CD4-positive, alpha-beta T cell treated with Interleukin-21 for 1 hour (primary cell): ENCODE measurements at regions not wholly inside any gene's neighbourhood (a gene's known extent, or its start where the extent isn't known, plus 50 kb on each side); places are given as distances from the start of the nearest gene placed in this dataset.
"Not testable (repeated sequence)": the region's sequence is repeated elsewhere in the genome, so short reads cannot be mapped to it uniquely, and the experiment has no call there.

Experiments used
- DNase-seq: peaks from one replicate; pipeline ENCODE4 v3.0.0-alpha.2; 2020

DNA sequence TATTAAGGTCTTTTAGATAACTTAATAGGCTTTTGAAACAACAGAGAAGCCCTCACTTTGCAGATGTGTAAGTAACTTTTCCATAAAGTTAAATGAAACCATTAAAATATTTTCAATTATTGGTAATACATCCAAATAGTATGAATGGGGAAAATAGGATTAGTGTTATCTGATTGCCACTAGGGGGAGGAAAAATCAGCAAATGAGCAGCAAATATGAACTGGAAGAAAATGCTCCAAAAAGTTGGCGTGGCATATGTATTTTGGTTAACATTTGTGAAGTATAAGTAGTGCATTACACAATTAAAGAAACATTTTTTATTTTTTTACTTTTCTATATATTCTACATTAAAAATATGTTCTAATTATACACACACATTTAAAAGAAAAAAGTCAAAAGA, 259.8 kb upstream of the ANO5 start:
- no peak for DNase-seq

DNA sequence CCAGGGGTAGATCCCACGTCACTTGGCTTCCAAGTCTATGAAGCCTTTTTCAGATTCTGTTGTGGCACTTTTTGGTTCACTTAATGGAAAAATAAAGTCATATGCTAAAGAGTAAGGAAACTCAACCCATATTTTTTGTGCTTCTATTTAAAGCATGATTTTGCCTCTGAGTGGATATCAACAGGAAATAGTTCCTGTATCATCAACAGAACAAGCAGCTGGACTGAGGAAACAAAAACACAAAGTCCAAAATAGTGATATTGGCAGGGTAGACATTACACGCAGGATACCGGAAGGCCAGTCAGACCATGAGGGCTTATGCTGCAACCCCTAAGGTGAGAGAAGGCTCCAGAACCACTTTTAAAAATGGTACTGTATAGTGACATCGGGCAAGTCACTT, 248.3 kb upstream of the ANO5 start:
- DNase-seq: no peak

DNA sequence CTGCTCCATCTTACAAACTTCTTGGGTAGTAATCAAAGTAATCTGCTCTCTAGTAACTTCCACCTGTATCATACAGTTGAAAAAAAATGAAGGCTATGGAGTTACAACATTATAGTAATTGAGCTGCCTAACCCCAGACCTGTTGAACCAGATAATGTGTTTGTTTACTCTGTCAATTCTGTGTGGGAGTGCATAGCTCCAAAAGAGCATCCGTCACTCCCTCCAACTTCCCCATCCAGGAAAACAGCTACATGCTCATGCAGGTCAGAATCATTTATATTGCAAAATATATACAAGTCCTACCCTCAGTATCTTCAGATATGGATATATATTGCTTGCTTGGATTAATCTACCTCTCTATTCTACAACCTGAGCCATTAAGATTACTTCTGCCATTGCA, 244.0 kb upstream of the ANO5 start:
- no peak for DNase-seq

DNA sequence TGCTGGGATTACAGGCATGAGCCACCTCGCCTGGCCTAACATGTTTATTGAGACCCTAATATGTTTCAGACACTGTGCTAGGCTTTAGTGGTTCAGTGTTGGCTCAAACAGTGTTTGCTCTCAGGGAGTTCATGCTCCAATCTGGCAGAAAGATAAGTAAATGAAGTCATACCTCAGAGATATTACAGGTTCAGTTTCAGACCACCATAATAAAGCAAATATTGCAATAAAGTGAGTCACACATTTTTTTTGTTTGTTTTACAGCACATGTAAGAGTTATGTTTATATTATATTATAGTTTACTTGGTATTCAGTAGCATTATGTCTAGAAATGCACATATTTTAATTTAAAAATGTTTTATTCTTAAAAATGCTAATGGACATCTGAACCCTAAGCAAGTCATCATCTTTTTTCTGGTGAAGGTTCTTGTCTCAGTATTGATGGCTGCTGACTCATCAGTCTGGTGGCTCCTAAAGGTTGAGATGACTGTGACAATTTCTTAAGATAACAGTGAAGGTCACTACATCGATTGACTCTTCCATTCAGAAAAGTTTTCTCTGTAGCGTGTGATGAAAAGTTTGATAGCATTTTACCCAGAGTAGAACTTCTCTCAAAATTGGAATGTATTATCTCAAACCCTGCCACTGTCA, 243.0 kb upstream of the ANO5 start:
- no peak for DNase-seq

DNA sequence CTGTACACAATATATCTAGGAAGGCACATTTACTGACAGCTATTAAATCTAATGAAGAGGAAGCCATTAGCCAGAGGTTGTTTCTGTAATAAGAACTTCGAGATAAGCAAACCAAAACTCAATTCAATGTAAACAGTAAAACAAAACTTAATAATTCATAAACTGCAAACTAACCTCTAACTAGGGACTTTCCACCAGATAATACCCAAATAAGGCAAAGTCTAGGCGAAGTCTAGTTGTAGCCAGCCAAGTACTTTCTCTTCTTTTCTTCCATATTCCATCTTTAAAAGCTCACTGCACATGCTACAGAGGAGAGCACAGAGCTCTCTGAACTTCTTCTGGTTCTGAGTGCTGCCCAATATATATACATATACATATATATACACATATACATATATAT, 229.9 kb upstream of the ANO5 start:
- DNase-seq: no peak

DNA sequence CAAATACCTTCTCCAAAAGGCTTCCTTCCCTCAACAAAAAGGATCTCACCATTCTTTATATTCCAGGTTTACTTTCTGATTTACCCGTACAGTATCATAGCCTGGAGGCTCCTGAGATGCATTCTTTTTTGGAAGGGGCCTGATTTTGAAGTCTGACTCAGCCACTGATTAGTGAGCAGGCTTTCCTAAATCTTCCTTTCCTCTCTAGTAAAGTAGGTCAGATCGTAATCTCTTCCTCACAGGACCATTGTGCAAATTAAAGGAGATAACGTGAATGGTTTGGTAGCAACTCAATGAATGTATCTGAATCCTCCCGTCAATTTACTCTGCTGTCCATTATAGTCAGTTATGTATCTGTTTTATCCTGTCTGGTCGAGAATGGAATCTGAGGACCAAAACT, 227.7 kb upstream of the ANO5 start:
- no peak for DNase-seq

DNA sequence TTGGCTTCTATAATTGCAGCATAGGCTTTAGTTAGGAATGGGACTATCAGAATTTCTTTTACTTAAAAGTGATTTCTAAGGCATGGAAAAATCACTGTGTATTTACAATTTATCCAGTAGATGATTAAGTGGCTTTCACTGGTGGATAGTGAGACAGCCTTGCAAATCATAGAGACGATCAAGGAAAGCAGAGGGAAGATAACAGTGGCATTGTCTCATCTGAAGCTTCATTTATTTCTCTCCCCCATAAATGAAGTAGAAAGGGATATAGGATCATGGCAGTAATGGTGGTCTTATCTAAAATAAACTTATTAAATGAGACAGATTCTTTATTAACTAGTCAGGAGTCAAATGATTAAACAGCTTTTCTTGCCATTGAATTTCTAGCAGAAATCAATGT, 224.2 kb upstream of the ANO5 start:
- no peak for DNase-seq

DNA sequence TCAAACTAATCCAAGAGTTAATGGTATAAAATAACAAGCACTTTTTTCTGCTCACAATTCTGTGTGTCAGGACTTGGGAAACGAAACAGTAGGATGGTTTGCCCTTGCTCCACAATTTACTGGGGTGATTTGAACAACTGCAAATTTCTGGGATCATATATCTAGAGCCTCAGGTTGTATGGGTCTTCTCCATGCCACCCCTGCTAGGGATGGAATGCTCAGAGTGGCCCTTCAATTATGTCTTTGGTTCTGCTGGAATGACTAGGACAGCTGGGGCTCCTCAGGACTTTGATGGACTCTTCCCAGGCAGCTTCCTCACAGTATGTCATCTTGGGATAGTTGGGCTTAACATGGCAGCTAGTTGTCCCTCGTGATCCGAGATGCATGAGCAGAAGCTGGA, 223.0 kb upstream of the ANO5 start:
- no peak for DNase-seq

DNA sequence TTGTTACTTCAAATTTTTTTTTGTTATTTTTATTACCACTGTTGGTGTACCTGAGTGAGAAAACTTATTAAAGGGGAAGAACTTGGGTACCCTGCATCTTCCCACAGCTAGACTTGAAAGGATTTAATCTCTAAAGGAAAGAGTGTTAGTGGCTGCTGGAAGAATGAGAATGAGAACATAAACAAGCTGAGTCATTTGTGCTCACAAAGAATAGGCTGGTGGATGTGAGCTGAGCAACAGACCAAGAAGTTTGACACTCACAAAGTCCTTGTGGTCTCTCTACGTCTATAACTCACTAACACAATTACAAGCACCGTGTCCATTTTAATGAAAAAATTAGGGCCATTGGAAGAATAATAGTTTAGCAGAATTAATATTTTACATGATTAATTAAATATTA, 217.6 kb upstream of the ANO5 start:
- DNase-seq: no peak

DNA sequence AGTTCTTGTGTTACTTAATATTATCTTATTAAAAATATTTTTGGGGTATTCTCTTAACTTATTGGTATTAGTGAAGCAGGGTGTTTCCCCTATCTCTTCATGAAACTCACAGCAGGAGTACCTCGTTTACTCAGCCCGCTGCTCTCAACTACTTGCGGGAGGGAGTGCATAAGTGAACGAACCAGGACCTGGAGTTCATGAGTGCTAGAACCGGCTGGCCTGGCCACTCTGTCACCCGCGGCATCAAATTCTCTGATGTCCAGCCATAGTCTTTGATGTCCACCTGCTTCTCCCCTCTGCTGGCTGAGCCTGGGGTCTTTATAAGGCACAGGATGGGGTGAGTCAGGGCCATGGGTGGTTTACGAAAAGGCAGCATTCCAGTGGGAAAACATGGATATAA, 216.7 kb upstream of the ANO5 start:
- no peak for DNase-seq

DNA sequence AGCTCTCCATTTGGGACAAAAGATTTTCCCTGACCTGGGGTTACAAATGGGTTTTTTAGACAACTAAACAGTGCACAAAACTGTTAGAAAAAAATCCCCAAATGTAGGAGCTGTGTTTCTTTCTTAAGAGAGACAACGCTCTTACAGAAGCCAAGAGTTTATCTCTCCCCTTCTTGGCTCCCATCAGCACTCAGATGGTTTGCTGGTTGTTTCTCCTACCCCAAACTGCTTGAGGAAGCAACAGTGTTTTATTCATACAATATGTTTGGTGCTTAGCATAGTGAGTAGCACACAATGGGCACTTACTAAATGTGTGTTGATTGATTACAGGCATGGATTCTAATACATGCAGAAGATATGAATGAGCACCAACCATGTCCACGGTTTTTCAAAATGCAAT, 209.5 kb upstream of the ANO5 start:
- DNase-seq: no peak

DNA sequence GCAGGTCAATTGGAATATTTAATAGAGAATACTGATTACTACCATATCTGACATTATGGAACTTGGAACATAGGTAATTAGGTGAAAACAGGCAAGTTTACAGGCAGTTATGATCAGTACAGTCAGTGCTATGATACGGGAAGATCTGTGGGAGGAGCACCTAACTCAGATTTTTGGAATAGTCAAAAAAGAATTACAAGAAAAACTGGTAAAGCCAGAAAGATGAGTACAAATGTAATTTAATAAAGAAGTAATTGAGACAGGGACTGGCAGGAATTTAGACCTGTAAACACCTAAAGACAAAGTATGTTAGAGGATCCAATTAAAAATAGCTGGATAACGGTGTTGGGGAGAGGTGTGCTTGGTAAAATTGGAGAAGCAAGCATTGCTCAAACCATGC, 206.5 kb upstream of the ANO5 start:
- DNase-seq: no peak

DNA sequence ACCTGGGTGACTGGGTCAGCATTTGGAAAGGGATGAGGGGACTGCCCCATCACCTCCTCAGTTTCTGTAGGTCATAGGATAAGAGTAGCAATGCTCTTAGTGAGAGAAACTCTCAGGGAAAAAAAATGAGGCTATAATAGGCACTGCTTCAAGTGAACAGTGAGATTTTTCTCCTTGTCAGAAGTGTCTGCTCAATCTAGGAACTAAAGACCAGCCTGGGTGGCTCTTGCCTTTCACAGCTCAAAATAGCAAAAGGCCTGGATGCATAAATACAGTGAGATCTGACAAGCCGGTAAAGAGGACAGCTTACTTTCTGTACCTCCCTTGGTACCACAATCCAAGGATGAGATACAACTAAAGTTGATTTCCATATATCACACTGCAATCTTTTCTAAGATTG, 205.6 kb upstream of the ANO5 start:
- no peak for DNase-seq

DNA sequence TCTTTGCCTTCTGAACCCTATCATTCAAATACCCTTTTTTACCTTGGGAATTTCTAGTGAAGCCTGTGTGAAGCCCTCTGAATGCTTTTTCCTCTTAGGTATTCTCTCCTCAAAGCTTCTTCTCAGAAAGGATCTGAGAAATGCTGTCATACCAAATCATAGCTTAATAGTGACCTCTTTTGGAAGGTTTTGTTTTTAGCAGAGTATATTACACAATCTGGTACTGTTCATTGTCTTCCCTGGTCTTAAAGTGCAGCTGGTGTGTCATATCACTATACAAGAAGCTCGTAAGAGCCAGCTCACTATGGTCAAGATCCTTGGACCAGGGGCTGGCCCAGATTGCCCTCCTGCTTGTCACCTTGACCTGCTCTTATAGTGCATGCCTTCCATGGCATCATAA, 204.4 kb upstream of the ANO5 start:
- DNase-seq: no peak

DNA sequence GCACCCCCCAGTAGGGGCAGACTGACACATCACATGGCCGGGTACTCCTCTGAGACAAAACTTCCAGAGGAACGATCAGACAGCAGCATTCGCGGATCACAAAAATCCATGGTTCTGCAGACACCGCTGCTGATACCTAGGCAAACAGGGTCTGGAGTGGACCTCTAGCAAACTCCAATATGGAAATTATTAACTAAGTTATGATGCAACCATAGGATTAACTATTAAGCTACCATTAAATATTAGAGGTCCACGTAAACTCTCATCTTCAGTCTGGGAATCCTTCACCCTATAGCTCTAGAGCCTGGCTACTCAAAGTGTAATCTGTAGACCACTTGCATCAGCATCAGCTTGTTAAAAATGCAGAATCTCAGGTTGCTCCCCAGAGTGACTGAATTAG, 191.1 kb upstream of the ANO5 start:
- DNase-seq: not testable (repeated sequence)

DNA sequence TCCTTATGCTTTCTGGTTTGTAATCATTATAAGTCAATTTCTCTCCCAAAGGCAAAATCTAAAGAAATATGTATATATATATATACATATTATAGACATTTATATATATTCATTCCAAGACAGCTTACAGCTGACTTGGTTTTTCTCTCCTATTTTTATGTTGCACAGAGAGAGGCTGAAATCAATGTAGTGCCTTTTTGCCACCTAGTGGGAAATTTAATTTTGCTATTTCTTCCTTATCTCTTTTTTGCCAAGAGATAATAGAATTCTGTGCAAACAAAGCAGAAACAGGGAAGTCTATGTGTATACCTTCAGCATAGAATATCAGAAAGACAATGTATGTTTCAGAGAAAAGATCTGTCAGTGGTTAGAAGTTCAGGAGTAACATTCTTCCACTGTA, 186.0 kb upstream of the ANO5 start:
- DNase-seq: no peak

DNA sequence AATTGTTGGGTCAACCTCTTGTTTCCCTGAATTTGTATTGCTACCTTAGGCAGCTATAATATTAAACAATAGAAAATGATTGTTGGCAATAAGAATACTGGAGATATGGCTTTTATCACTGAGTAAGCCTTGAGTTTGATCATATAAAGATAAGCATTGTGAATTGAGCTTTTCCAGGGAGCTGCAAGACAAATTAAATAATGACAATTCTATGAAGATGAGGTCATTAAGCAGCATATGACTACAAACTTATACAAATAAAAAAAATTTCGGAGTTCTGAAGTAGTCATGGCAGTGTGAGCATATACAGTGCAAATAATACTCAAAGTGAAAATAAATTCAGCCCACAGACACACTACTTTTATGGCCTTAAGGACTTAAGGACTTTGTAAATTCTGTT, 161.1 kb upstream of the ANO5 start:
- DNase-seq: no peak

DNA sequence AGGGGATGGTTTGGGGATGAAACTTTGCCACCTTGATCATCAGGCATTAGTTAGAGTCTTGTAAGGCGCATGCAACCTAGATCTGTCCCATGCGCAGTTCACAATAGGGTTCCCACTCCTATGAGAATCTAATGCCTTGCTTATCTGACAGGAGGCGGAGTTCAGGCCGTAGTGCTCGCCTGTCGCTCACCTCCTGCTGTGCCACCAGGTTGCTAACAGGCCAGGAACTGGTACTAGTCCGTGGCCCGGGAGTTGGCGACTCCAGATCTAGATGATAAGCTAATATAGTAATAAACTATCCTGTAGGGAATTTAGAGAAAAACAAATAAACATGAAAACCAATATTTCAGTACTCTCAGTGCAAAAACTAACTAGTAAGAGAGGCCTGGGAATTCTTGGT, 155.4 kb upstream of the ANO5 start:
- no peak for DNase-seq

DNA sequence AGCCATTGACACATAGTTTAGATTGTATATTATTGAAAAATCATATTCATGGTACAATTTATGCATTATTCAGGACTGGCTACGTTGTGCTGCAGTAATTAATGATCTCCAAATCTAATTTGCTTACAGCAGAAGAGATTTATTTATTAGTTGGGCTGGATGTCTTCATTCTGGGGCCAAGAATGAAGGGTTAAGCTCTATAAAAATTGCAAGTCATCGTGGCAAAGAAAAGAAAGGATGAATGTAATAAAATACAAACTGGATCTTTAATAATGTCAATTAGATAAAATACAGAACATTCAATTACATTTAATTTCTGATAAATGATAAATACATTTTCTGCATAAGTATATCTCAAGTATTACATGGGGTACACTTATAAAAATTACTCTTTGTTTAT, 151.8 kb upstream of the ANO5 start:
- DNase-seq: no peak

DNA sequence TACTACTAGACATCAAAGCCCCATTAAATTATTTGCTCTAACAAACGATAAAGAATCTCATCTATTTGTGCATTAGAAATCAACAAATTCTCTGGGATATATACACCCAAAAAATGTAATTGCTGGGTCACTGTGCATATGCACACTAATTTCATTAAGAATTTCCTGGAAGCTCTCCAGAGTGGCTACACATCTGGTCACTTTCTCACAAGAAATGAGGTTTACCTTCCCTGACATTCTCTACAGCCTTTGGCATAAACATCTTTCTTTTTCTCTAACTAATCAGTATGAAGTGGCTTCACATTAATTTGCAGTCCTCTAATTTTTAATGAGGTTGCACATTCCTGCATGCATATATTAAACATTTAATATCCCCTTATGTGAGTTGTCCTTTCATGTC, 150.8 kb upstream of the ANO5 start:
- DNase-seq: no peak

DNA sequence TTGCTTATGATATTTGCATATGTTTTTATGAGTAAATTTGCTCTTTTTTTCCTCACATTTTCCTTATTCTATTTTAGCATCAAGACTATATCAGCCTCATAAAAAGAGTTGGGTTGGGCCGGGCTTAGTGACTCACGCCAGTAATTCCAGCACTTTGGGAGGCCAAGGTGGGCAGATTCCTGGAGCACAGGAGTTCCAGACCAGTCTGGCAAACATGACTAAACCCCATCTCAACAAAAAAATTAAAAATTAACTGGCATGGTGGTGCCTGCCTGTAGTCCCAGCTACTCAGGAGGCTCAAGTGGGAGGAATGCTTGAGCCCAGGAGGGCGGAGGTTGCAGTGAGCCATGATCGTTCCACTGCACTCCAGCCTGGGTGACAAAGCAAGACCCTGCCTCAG, 148.8 kb upstream of the ANO5 start:
- no peak for DNase-seq

DNA sequence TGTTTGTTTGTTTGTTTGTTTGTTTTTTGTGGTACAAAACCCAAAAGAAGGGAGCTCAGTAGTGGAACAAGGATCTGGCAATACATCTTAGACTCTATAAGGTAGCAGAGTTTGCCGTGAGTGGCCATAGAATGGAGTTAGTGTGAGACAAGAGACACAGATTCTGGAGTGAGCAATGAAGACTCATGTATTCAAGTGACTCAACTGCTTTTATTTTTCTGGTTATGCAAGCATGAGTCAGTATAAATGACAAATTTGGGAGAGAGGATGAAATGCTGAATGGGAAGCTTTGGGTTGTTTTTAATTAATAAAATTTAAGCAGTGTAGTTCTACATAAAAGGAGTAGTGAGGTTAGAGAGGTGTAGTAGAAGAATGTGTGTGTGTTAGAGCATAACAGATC, 143.6 kb upstream of the ANO5 start:
- no peak for DNase-seq

DNA sequence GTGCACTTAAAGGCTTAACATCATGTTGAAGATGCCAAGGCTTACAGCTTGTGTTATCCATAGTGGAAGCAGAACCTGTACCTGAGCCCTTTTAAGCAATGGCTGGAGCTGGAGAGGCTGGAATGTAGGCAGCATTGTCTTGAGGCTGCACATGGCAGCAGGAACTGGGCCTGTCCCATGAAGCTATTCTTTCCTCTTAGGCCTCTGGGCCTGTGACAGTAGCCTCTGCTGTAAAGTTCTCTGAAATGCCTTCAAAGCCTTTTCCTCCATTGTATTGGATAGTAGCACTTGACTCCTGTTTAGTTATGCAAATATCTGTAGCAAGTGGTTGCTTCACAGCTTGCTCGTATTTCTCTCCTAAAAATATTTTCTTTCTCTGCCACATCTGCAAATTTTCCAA, 127.4 kb upstream of the ANO5 start:
- no peak for DNase-seq

DNA sequence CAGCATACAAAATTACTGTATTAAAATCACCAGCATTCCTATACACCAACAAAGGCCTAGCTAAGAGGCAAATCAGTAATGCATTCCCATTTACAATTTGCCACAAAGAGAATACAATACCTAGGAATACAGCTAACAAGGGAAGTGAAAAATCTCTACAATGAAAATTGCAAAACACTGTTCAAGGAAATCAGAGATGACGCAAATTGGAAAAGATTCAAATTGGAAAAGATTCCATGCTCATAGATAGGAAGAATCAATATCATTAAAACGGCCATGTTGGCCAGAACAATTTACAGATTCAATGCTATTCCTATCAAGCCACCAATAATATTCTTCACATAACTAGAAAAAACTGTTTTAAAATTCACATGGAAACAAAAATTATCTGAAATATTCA, 123.0 kb upstream of the ANO5 start:
- DNase-seq: no peak

DNA sequence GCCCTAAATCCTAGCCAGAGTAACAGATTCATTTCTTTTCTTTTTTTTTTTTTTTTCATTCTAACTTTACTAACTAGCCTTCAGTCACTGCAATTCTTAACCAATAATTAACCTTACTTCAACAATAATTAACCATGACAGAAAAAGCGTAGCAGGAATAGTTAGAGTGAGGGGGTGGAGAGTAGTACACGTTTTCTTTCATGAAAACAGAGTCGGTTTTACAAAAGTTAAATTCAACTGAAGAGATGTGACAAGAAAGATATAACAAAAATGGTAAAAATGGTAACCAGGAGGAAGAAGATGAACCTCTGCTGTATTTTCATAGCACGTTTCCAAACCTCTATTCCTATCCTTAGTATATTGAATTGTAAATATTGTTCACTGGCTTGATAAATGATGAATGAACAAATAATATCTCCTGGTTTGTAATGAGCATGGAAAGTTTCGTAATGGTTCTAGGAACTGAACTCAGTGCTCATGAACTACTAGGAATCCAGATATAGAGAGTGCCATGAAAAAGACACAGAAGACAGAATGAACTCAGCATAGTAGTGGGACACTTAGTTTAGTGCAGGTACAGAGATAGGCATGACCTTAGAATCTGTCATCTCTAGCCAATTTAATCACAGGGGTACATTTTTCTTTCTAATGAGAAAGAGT, 116.5 kb upstream of the ANO5 start:
- no peak for DNase-seq
